NOMO-1 treated with DMSO at 0.1 percent for 48 hours (cell line): ENCODE measurements at regions not wholly inside any gene's neighbourhood (a gene's known extent, or its start where the extent isn't known, plus 50 kb on each side); places are given as distances from the start of the nearest gene placed in this dataset.
"Not testable (repeated sequence)": the region's sequence is repeated elsewhere in the genome, so short reads cannot be mapped to it uniquely, and the experiment has no call there.

Experiments
- DNase-seq: peaks from one replicate; lab custom pipeline; 2025; ENCODE audit not compliant: unreplicated experiment; lab: John Stamatoyannopoulos, UW

GRCh38 chr18:55695091-55695490 is 107.1 kb upstream of the TCF4 start:
- no peak for DNase-seq

DNA sequence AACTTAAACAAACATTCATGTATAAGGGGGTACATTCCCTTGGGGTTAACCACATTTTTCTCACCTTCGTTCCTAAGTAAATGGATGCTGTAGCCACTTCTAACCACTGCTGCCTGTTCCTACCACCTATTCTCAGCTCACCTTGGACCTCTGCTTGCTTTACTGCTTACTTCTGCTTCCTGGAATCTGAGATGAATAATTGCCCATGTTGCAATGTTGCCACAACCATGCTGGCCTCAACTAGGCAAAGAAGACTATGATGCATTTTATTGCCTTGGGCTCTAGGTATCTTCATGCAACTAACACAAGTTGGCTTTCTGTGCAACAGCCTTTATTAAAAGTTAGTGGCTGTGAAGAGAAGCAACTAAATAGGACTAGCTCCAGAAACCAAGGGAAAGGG is 106.3 kb upstream of the TCF4 start:
- peak; percentile 85 for DNase-seq

- DNase-seq: no peak
Measured at GRCh38 chr18:55688030-55688429, 100.0 kb upstream of the TCF4 start.

DNA sequence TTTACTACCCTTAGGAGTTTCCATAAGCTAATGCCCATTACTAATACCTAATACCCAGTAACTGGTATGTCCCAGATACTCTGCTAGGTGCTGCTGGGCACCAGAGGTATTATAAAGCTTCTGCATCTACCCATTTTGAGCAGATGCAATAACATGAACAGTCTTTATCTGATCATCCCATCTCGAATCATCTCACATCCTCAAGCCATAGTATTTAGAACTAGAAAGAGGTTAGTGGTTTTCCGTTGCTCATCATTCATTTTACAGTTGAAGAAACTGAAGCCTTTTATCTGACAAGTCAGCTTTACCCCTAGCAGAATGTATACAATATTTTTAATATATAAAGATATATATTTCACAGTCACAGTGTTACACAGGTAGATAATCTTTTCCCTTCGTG is 99.1 kb upstream of the TCF4 start:
- DNase-seq: no peak

DNA sequence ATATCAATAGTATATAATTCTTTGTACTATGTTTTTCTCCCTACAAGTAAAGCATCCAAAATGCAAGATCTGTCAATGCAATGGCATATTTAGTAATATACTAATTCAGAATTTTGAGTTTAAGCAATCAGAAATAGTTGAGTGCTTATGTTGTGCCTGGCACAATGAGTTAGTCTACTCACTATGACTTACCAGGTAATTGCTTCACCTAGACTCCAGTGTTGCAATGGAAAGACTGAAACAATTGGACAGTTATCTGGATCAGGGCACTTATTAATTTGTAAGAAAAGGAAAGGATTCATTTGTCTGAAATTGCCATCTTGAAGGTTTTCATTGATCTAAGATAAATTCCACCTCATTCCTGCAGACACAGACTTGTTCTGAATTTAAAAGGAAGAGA is 97.6 kb upstream of the TCF4 start:
- no peak for DNase-seq

DNA sequence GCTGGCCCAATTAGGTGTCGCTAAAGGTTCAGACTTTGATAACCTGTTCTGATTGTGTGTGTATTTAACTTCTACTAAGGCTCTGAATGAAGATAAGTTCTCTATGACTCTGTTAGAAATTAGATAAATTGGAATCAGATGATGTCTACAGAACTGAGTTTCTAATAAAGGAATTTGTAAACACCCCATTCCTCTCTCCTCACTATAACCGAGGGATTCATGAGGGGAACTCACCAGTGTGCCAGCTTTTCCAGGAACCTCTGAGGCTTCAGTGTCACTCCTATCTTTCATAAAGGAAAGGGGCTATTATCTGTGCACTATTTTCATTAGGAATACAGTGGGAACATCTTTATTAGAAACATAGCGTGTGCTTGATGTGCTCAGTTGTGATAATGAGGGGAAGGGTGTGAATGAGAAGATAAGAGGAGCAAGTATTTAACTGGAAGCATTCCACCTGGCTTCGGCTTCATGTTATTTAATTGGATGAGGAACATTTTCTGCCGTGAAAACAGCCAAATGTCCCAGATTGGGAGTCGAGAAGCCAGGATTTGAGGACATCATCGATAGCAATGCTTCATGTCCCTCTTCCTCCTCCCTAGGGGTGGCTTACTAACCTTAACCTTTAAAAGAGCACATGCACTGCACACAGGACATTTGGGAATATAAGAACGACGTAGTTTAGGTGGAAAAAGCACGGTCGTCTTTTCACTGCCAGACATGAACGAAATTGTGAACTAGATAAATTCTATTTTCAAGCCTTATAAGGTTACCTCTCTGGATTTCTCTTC is 84.8 kb upstream of the TCF4 start:
- DNase-seq: no peak

- DNase-seq: no peak
Measured at GRCh38 chr18:55665506-55665905, 77.5 kb upstream of the TCF4 start.

DNA sequence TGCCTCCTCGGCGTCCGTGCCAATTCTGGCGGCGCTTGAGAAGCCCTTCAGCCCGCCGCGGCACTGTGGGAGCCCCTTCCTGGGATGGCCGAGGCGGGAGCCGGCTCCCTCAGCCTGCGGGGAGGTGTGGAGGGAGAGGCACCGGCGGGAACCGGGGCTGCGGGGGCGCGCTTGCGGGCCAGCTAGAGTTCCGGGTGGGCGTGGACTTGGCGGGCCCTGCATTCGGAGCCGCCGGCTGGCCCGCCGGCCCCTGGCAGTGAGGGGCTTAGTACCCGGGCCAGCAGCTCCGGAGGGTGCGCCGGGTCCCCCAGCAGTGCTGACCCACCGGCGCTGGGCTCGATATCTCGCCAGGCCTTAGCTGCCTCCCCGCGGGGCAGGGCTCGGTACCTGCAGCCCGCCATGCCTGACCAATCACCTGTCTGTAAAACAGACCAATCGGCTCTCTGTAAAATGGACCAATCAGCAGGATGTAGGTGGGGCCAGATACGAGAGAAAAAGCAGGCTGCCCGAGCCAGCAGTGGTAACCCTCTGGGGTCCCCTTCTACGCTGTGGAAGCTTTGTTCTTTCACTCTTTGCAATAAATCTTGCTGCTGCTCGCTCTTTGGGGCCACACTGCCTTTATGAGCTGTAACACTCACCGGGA is 76.9 kb upstream of the TCF4 start:
- DNase-seq: not testable (repeated sequence)

- DNase-seq: no peak
Measured at GRCh38 chr18:55663891-55664290, 75.9 kb upstream of the TCF4 start.

GRCh38 chr18:55658598-55658997 is 70.6 kb upstream of the TCF4 start:
- DNase-seq: no peak

- DNase-seq: no peak
Measured at GRCh38 chr18:55657572-55658331, 69.8 kb upstream of the TCF4 start.

DNA sequence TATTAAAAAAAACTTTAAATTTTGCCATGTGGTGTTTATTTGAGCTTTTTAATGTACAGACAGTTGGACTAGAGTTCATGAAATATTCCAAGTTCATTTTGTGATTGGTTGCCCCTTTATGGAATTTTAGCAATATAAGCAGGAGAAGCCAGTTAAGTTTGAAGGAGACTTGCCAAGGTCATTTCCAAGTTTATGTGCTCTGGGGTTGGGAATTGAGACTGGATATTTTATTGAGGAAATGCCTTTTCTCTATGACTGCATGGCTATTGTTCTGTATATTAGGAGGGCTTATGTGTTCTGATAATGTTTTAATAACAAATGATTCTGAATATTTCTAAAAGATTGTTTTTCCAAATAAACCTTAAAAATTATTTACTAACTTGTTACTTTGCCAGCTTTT is 67.0 kb upstream of the TCF4 start:
- no peak for DNase-seq

GRCh38 chr18:55651236-55651635 is 63.2 kb upstream of the TCF4 start:
- no peak for DNase-seq

- no peak for DNase-seq
Measured at GRCh38 chr18:55650363-55650870, 62.4 kb upstream of the TCF4 start.

DNA sequence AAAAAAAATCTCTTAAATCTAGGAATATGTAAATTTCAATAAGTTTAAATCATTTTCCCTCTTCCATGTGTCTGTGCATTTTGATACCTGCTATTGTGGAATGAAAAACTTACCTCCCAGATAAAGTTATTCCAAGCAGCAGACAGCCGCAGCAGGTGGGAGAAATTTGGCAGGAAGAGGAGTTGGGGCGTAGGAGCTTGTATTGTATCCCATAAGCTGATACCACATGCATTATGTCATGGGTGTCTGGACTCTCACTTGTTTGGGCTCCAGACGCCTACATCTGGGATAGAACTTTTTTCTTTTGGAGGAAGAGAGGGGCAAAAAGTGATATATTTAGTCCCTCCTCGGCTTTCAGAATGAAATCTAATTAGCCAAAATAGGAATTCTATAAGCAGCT is 59.3 kb upstream of the TCF4 start:
- no peak for DNase-seq

GRCh38 chr18:55642191-55642590 is 54.2 kb upstream of the TCF4 start:
- no peak for DNase-seq

DNA sequence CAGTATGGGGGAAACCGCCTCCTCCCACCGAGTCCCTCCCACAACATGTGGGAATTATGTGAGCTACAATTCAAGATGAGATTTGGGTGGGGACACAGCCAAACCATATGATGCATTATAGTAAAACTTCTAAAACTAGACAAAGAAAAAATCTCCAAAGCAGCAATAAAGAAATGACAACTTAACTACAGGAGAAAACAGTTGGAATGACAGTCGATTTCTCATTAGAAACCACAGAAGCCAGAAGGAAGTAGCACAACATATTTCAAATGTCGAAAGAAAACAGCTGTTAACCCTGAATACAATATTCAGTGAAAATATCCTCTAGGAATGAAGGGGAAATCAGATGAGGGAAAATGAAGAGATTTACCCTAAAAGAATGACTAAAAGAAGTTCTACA is 53.5 kb upstream of the TCF4 start:
- no peak for DNase-seq
